Astrocyte (in vitro differentiated cells and primary cell): ENCODE measurements at regions not wholly inside any gene's neighbourhood (a gene's known extent, or its start where the extent isn't known, plus 50 kb on each side); places are given as distances from the start of the nearest gene placed in this dataset.

Source experiments
- DNase-seq: peaks from one replicate; pipeline ENCODE4 v3.0.0-alpha.2; 2010; ENCODE audit warnings: low read depth
- FAIRE-seq: peaks from 2 replicates; lab custom pipeline; 2011; peaks lifted over from hg19 to GRCh38; lab: Jason Lieb, UNC
- H2AFZ ChIP-seq: 2 replicates; pipeline ENCODE4 v1.6.0; 2012; ENCODE audit warnings: low read depth, low read length, inconsistent platforms
- H3K27ac ChIP-seq: 2 replicates; pipeline ENCODE4 v1.5.1; 2011; ENCODE audit warnings: low read depth, low read length, inconsistent platforms
- H3K27me3 ChIP-seq: 2 replicates; pipeline ENCODE4 v1.6.0; 2011; ENCODE audit warnings: low read length, inconsistent platforms; ENCODE audit not compliant: insufficient read depth
- H3K36me3 ChIP-seq: 2 replicates; pipeline ENCODE4 v1.5.1; 2011; ENCODE audit warnings: low read length, inconsistent platforms; ENCODE audit not compliant: insufficient read depth
- H3K4me1 ChIP-seq: 2 replicates; pipeline ENCODE4 v1.5.1; 2011; ENCODE audit warnings: low read length, inconsistent platforms; ENCODE audit not compliant: insufficient read depth
- H3K4me2 ChIP-seq: 2 replicates; pipeline ENCODE4 v1.6.0; 2012; ENCODE audit warnings: low read length, inconsistent platforms
- H3K4me3 ChIP-seq: 2 replicates; pipeline ENCODE4 v1.5.1; 2011; ENCODE audit warnings: low read depth, mild to moderate bottlenecking, low read length, inconsistent platforms; ENCODE audit not compliant: insufficient read depth
- H3K79me2 ChIP-seq: 2 replicates; pipeline ENCODE4 v1.6.0; 2012; ENCODE audit warnings: mild to moderate bottlenecking, low read length, inconsistent platforms; ENCODE audit not compliant: insufficient read depth
- H3K9ac ChIP-seq: 2 replicates; pipeline ENCODE4 v1.6.0; 2012; ENCODE audit warnings: mild to moderate bottlenecking, low read length, inconsistent platforms
- H3K9me3 ChIP-seq: 2 replicates; pipeline ENCODE4 v1.5.1; 2012; ENCODE audit warnings: low read depth, mild to moderate bottlenecking, low read length, inconsistent platforms; ENCODE audit not compliant: insufficient read depth
- H4K20me1 ChIP-seq: 2 replicates; pipeline ENCODE4 v1.6.0; 2012; ENCODE audit warnings: low read length, inconsistent platforms; ENCODE audit not compliant: insufficient read depth
- H3K27ac Mint-ChIP-seq: one replicate; pipeline ENCODE4 v1.8.0; 2021; ENCODE audit warnings: mild to moderate bottlenecking, mixed read lengths; ENCODE audit not compliant: unreplicated experiment
- H3K27me3 Mint-ChIP-seq: one replicate; pipeline ENCODE4 v1.8.0; 2021; ENCODE audit warnings: low read depth, mixed read lengths; ENCODE audit not compliant: unreplicated experiment
- H3K36me3 Mint-ChIP-seq: one replicate; pipeline ENCODE4 v1.8.0; 2021; ENCODE audit warnings: low read depth, mixed read lengths; ENCODE audit not compliant: unreplicated experiment
- H3K4me1 Mint-ChIP-seq: one replicate; pipeline ENCODE4 v1.8.0; 2021; ENCODE audit warnings: low read depth, mixed read lengths; ENCODE audit not compliant: unreplicated experiment
- H3K4me3 Mint-ChIP-seq: one replicate; pipeline ENCODE4 v1.8.0; 2021; ENCODE audit warnings: mild to moderate bottlenecking, moderate library complexity, mixed read lengths; ENCODE audit not compliant: unreplicated experiment
- H3K9me3 Mint-ChIP-seq: one replicate; pipeline ENCODE4 v1.8.0; 2021; ENCODE audit warnings: mild to moderate bottlenecking, mixed read lengths; ENCODE audit not compliant: unreplicated experiment
- EZH2 ChIP-seq: IDR thresholded peaks from 2 replicates; pipeline ENCODE4 v1.6.1; 2012; ENCODE audit warnings: mild to moderate bottlenecking, low read length, inconsistent platforms; ENCODE audit not compliant: insufficient read depth
- TF ChIP-seq, protein P1 (sequence below): IDR thresholded peaks from 2 replicates; pipeline ENCODE4 v1.5.1; 2011; ENCODE audit warnings: low read depth, mild to moderate bottlenecking, inconsistent platforms, low read length, moderate library complexity; ENCODE audit not compliant: insufficient read depth

DNA sequence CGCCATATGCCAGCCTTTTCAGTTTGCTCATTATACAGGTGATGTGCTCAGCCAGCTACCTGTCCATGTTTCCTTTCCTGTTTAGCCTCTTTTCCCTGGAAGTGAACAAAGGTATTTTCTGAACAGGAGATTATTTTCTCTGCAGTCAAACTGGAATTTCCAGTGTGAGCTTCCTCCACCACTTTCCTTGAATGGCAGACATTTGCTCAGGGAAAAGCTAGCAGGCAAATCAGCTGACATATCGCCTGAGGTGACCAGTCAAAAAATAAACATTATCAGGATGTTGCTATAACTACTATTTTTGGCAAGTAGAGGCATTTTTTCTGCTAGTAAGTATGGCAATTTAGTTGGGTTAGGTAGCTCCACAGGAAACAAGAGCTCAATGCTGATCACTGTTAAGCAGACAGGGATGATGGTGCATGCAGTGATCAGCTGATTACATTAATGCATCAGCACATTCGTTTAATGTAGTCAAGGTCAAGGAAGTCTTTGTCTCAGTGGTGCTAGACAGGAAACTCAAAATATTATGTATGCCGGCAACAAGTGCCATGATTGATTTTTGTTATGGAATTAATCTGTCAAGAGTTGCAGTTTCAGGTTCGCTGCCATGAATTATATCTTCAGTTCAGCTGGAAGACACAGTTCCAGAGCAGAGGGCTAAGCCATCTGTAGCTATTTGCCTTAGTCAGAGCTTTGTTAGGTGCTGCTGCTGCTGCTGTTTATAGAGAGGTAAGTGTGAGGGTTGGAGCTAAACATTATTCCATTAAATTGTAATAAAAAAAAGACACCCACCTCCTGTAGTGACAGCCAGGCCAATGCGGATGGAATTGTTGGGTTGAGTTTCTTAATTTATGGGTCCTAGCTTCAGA lies 179.7 kb upstream of the ST6GALNAC5 start:
- H3K4me1 Mint-ChIP-seq: peaks cover 15% of the 10 kb centered on the region
- no peaks in the 10 kb centered on the region for H3K36me3 ChIP-seq
- H3K4me3 ChIP-seq: no peak overlapping the region
- H3K9me3 Mint-ChIP-seq: no peaks in the 10 kb centered on the region
- H3K27me3 ChIP-seq: no peaks in the 10 kb centered on the region
- peaks cover 5% of the 10 kb centered on the region for H3K27me3 Mint-ChIP-seq
- no peak overlapping the region for H3K27ac Mint-ChIP-seq
- no peak overlapping the region for H2AFZ ChIP-seq
- FAIRE-seq (no peak), DNase-seq (no peak)
- no peaks in the 10 kb centered on the region for H3K4me1 ChIP-seq
- H3K9me3 ChIP-seq: no peaks in the 10 kb centered on the region
- no peak overlapping the region for H3K4me2 ChIP-seq
- no peak overlapping the region for H3K27ac ChIP-seq
- no peaks in the 10 kb centered on the region for H3K79me2 ChIP-seq
- no peak overlapping the region for H3K9ac ChIP-seq
- TF ChIP-seq, protein P1, sequence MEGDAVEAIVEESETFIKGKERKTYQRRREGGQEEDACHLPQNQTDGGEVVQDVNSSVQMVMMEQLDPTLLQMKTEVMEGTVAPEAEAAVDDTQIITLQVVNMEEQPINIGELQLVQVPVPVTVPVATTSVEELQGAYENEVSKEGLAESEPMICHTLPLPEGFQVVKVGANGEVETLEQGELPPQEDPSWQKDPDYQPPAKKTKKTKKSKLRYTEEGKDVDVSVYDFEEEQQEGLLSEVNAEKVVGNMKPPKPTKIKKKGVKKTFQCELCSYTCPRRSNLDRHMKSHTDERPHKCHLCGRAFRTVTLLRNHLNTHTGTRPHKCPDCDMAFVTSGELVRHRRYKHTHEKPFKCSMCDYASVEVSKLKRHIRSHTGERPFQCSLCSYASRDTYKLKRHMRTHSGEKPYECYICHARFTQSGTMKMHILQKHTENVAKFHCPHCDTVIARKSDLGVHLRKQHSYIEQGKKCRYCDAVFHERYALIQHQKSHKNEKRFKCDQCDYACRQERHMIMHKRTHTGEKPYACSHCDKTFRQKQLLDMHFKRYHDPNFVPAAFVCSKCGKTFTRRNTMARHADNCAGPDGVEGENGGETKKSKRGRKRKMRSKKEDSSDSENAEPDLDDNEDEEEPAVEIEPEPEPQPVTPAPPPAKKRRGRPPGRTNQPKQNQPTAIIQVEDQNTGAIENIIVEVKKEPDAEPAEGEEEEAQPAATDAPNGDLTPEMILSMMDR: no peak
- no peak for TF ChIP-seq EZH2
- no peak overlapping the region for H3K4me3 Mint-ChIP-seq
- H3K36me3 Mint-ChIP-seq: no peaks in the 10 kb centered on the region
- H4K20me1 ChIP-seq: no peaks in the 10 kb centered on the region

DNA sequence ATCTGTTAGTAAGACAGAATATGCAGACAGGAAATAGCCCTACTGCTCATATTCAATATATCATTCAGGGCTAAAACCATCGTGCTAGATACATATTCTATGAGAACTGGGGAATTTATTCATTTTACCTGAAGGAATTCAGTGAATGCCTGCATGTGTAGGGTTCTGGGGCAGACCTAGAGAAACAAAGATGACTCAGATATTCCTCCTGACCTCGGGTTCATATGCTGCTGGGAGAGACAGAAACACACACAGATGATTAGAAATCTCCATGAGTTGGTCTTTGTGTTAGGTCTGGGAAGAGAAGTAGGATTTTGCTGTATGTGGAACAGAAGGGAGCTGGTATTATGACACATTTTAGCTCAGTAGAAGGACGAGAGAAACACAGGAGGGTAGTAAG lies 176.5 kb upstream of the ST6GALNAC5 start:
- Mint-ChIP-seq H3K27ac (peak overlapping the region; percentile 21), H3K27me3 (peaks cover 5% of the 10 kb centered on the region), H3K4me3 (no peak overlapping the region), H3K9me3 (peaks cover 11% of the 10 kb centered on the region), H3K36me3 (no peaks in the 10 kb centered on the region), H3K4me1 (peaks cover 15% of the 10 kb centered on the region)
- H3K9ac ChIP-seq: no peak overlapping the region
- no peaks in the 10 kb centered on the region for H3K4me1 ChIP-seq
- H2AFZ ChIP-seq: no peak overlapping the region
- H3K9me3 ChIP-seq: no peaks in the 10 kb centered on the region
- H3K36me3 ChIP-seq: no peaks in the 10 kb centered on the region
- H3K27me3 ChIP-seq: no peaks in the 10 kb centered on the region
- no peak for TF ChIP-seq EZH2
- TF ChIP-seq, protein P1: no peak
- DNase-seq (peak; percentile 5), FAIRE-seq (no peak)
- no peak overlapping the region for H3K27ac ChIP-seq
- H3K79me2 ChIP-seq: no peaks in the 10 kb centered on the region
- no peak overlapping the region for H3K4me2 ChIP-seq
- H3K4me3 ChIP-seq: no peak overlapping the region
- H4K20me1 ChIP-seq: no peaks in the 10 kb centered on the region

DNA sequence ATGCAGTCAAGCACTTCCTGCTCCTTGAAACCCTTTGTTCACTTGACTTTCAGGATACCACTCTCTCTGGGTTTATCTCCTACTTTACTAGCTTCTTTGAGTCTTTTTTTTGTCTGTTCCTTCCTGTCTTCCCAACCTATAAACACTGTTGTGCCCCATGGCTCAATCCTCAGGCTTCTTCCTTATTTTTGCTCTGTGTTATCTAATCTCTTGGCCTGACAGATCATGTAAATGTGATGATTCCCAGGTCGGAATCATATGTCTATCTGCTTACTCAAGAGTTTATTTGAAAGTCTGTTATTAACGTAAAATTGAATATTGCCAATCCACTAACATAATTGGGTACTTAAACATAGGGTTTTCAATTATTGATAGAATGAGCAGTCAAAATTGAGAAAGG lies 171.7 kb upstream of the ST6GALNAC5 start:
- Histone ChIP-seq H3K9me3 (no peaks in the 10 kb centered on the region), H3K9ac (no peak overlapping the region), H4K20me1 (no peaks in the 10 kb centered on the region), H3K4me3 (no peak overlapping the region), H3K4me2 (no peak overlapping the region), H3K4me1 (no peaks in the 10 kb centered on the region), H3K79me2 (no peaks in the 10 kb centered on the region), H3K36me3 (no peaks in the 10 kb centered on the region), H2AFZ (no peak overlapping the region), H3K27ac (no peak overlapping the region), H3K27me3 (no peaks in the 10 kb centered on the region)
- Mint-ChIP-seq H3K9me3 (peaks cover 11% of the 10 kb centered on the region), H3K27ac (no peak overlapping the region), H3K4me1 (peaks cover 12% of the 10 kb centered on the region), H3K36me3 (no peaks in the 10 kb centered on the region), H3K4me3 (no peak overlapping the region), H3K27me3 (no peaks in the 10 kb centered on the region)
- TF ChIP-seq, protein P1: no peak
- TF ChIP-seq EZH2: no peak
- DNase-seq (no peak), FAIRE-seq (no peak)
